Bronchial epithelial cell (primary cell): ENCODE measurements at regions not wholly inside any gene's neighbourhood (a gene's known extent, or its start where the extent isn't known, plus 50 kb on each side); places are given as distances from the start of the nearest gene placed in this dataset.
A peak's percentile ranks its signal among the peaks of the same experiment; 100 is the strongest.

ENCODE experiments used
- DNase-seq: peaks from one replicate; pipeline ENCODE4 v3.0.0-alpha.2; 2010; ENCODE audit warnings: low read depth
- FAIRE-seq: peaks from 2 replicates; lab custom pipeline; 2011; peaks lifted over from hg19 to GRCh38; lab: Jason Lieb, UNC
- H3K27me3 ChIP-seq: 2 replicates; pipeline ENCODE4 v1.5.1; 2011; ENCODE audit warnings: low read length; ENCODE audit not compliant: control insufficient read depth, insufficient read depth
- H3K36me3 ChIP-seq: 2 replicates; pipeline ENCODE4 v1.5.1; 2011; ENCODE audit warnings: low read length; ENCODE audit not compliant: control insufficient read depth, insufficient read depth
- H3K4me3 ChIP-seq: 2 replicates; pipeline ENCODE4 v1.5.1; 2011; ENCODE audit warnings: mild to moderate bottlenecking, low read depth, low read length, control low read depth
- TF ChIP-seq, protein P1 (sequence below): IDR thresholded peaks from 2 replicates; pipeline ENCODE4 v1.5.1; 2011; ENCODE audit warnings: mild to moderate bottlenecking, moderate library complexity, low read length, control low read depth, inconsistent platforms; ENCODE audit not compliant: insufficient read depth, severe bottlenecking

DNA sequence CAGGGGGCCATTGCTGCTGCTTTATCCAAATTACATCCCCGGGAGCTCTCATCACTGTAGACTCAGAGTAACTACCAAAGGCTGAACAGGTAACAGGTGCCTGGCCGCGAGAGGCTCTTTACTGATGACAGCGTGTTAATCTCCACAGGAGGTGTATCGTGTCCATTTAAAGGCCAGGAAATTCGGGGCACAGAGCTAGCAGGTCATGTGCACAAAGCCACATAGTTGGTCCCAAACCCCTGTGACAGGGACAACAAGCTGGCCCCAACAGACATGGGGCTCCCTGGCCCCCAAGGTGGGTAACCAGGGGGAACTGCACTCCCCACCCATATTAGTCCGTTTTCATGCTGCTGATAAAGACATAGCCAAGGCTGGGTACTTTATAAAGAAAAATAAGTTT, 55.3 kb upstream of the RBFOX3 start:
- H3K36me3 ChIP-seq: no peaks in the 10 kb centered on the region
- H3K4me3 ChIP-seq: no peak overlapping the region
- FAIRE-seq (no peak), DNase-seq (no peak)
- H3K27me3 ChIP-seq: no peaks in the 10 kb centered on the region
- TF ChIP-seq, protein P1, sequence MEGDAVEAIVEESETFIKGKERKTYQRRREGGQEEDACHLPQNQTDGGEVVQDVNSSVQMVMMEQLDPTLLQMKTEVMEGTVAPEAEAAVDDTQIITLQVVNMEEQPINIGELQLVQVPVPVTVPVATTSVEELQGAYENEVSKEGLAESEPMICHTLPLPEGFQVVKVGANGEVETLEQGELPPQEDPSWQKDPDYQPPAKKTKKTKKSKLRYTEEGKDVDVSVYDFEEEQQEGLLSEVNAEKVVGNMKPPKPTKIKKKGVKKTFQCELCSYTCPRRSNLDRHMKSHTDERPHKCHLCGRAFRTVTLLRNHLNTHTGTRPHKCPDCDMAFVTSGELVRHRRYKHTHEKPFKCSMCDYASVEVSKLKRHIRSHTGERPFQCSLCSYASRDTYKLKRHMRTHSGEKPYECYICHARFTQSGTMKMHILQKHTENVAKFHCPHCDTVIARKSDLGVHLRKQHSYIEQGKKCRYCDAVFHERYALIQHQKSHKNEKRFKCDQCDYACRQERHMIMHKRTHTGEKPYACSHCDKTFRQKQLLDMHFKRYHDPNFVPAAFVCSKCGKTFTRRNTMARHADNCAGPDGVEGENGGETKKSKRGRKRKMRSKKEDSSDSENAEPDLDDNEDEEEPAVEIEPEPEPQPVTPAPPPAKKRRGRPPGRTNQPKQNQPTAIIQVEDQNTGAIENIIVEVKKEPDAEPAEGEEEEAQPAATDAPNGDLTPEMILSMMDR: no peak

DNA sequence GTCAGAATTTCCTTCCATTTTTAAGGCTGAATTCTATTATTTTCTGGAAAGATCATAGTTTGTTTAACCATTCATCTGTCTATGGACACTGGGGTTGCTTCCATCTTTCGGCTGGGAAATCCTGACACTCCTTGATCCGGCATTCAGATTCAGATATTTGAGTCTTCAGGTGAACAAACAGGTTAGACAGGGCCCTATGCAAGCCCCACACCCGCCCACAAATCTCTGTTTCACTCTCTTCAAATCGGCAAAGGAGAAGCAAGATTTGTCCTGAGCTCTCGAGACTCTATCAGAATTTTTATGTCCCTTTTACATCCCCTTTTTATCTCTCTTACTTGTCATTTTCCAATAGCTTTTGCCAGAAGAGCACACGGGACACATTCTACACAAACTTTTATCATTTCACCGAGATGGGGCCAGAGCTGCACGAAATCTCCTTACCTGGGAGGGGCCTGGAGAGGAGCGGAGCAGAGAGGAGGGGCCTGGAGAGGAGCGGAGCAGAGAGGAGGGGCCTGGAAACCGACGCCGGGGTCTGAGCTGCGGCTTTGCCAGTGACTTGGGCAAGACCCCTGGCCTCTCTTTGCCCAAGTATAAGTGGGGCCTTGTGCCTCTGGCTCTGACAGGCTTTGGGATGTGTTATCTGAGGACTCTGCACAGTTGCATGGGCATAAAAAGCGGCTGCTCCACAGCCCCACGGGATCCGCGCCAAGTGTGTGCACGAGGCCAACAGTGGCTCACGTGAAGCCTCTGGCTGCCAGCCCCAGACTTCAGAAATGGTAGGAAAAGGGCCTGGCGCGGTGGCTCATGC, 54.3 kb upstream of the RBFOX3 start:
- peak; percentile 32 for DNase-seq
- Histone ChIP-seq H3K27me3 (no peaks in the 10 kb centered on the region), H3K36me3 (no peaks in the 10 kb centered on the region), H3K4me3 (peak overlapping the region; percentile 8)
- FAIRE-seq: no peak
- TF ChIP-seq, protein P1: no peak

DNA sequence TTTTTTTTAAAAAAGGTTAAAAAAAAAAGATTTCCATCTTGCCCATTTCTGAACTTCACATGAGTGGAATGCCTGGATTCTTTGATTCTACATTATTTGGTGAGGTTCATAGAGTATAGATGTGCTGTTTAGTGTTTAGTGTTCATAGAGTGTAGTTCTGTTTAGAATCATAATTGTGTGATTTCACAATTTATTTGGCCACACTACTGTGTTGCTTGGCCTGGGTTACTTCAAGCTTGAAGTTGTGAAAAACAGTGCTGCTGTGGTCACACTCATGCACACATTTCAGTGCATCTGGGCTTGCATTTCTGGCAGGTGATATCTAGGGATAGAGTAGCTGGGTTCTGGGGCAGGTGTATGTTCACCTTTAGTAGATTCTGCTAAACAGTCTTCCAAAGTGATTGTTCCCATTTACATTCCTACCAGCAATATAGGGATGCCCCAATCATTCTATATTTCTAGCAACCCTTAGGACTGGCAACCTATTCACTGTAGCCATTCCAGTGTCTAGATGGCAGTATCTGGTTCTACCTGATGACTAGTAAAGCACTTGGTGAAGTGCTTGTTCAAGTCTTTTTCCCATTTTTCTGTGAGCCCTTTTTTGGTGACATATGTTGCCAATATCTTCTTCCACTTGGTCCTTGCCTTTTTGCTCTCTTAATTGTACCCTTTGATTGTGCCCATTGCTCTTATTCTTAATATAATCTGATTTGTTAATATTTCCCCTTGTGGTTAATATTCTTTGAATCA, 50.6 kb upstream of the RBFOX3 start:
- TF ChIP-seq, protein P1: no peak
- FAIRE-seq: no peak
- DNase-seq: no peak
- Histone ChIP-seq H3K27me3 (no peaks in the 10 kb centered on the region), H3K4me3 (no peak overlapping the region), H3K36me3 (no peaks in the 10 kb centered on the region)
